ENCODE measurements at regions not wholly inside any gene's neighbourhood (a gene's known extent, or its start where the extent isn't known, plus 50 kb on each side); places are given as distances from the start of the nearest gene placed in this dataset.

- no peak for TF ChIP-seq CTCF (conservative IDR thresholded peaks at IDR 0.05; ENCODE audit: low read depth, low read length)
- H3K4me3 ChIP-seq (ENCODE audit: low read length): no peak overlapping the region
- DNase-seq (ENCODE audit: low read depth): no peak
Observed at GRCh38 chr11:27277843-27278242, 85.2 kb downstream of the CCDC34 start.

GRCh38 chr11:27276141-27276540, 86.9 kb downstream of the CCDC34 start:
- no peak for DNase-seq (ENCODE audit: low read depth)
- H3K4me3 ChIP-seq (ENCODE audit: low read length): no peak overlapping the region
- no peak for TF ChIP-seq CTCF (conservative IDR thresholded peaks at IDR 0.05; ENCODE audit: low read depth, low read length)

DNA sequence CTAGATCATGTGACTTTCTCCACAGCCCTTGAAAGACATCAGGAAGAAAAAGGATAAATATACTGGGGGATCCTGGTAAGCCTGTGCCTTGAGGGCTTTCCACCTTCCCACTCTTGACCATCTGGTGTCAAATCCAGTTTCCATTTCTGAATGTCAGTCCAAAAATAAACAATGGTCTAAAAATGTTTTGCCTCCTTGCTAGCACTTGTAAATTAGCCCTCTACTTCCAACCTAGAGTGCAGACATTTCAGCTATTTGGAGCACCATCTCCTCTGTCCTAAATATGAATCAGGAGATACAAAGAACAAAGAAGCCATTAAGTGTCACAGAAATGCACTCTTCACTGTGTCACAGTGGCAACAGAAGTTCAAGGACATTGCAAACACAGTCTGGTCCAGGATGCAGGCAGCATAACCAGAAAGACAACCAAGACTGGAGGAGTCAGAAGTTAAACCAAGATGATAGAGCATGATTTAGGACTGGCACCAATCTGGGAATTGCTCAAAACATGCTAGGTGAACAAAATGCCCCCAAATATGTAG, 88.1 kb downstream of the CCDC34 start:
- no peak overlapping the region for H3K4me3 ChIP-seq (ENCODE audit: low read length)
- no peak for TF ChIP-seq CTCF (conservative IDR thresholded peaks at IDR 0.05; ENCODE audit: low read depth, low read length)
- DNase-seq (ENCODE audit: low read depth): no peak

- no peak overlapping the region for H3K4me3 ChIP-seq (ENCODE audit: low read length)
- DNase-seq (ENCODE audit: low read depth): no peak
- TF ChIP-seq CTCF (conservative IDR thresholded peaks at IDR 0.05; ENCODE audit: low read depth, low read length): no peak
Observed at GRCh38 chr11:27266125-27266524, 96.9 kb downstream of the CCDC34 start.

DNA sequence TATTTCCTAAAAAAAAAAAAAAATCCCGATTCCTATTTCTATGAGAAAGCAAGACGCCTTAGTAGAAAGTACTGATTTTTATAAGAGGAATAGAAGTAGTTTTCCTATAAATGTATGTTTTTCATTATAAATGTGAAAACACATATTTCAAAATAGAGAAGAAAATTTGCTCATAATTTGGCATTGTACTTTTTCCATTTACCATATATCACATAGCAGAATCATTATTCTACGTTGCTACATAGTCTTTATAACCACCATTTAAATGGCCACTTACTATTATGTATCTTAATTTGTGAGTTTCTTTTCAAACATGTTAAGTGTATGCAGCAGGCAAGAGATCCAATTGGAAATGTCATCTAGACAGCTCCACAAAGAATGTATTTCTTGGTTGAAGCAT, 99.0 kb downstream of the CCDC34 start:
- DNase-seq (ENCODE audit: low read depth): no peak
- no peak for TF ChIP-seq CTCF (conservative IDR thresholded peaks at IDR 0.05; ENCODE audit: low read depth, low read length)
- no peak overlapping the region for H3K4me3 ChIP-seq (ENCODE audit: low read length)

DNA sequence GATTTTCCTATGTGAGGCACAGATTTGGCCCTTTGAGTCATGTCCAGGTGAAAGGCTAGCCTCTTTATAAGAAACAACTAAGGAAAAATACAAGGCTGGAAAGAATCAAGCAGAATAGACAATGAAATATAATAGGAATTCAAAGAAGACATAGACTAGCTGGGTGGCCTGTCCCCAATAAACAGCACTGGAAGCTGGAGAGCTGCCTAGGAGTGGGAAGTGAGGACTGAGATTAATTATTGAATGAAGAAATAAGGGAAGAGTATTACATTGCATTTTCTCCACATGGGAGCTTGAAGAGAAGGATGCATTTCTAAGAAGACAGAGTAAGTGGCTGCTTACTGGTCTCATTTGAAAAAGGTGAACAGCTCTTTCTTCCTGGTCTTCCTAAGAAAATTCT, 100.0 kb downstream of the CCDC34 start:
- TF ChIP-seq CTCF (conservative IDR thresholded peaks at IDR 0.05; ENCODE audit: low read depth, low read length): no peak
- DNase-seq (ENCODE audit: low read depth): no peak

GRCh38 chr11:27255447-27255828, 107.6 kb downstream of the CCDC34 start:
- H3K4me3 ChIP-seq (ENCODE audit: low read length): no peak overlapping the region
- DNase-seq (ENCODE audit: low read depth): no peak
- no peak for TF ChIP-seq CTCF (conservative IDR thresholded peaks at IDR 0.05; ENCODE audit: low read depth, low read length)

More for the DNA sequence above, 100.0 kb downstream of the CCDC34 start:
- no peak overlapping the region for H3K4me3 ChIP-seq (ENCODE audit: low read length)
